ENCODE measurements at regions not wholly inside any gene's neighbourhood (a gene's known extent, or its start where the extent isn't known, plus 50 kb on each side); places are given as distances from the start of the nearest gene placed in this dataset.

DNA sequence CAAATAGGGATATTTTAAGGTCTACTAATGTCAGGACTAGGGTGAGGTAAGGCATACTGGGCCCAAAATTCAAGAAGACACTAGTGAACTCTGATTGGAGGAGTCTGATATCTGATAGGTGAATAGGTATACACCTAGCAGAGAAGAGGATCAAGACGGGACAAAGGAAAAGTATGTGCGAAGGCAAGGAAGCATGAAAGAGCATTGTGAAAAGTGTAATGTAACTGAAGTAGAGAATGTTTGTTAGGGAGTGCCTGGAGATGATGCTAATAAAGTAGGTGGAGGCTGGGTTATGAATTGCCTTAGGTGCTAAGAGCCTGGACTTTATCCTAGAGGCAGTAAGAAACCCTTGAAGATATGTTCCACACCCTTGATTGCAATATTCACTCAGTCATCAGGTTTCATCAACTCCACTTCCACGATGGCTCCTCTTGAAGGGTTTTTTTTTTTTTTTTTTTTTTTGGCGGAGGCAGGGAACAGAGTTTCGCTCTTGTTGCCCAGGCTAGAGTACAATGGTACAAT is 49.9 kb upstream of the XIAP start:
- TF ChIP-seq, protein P1, sequence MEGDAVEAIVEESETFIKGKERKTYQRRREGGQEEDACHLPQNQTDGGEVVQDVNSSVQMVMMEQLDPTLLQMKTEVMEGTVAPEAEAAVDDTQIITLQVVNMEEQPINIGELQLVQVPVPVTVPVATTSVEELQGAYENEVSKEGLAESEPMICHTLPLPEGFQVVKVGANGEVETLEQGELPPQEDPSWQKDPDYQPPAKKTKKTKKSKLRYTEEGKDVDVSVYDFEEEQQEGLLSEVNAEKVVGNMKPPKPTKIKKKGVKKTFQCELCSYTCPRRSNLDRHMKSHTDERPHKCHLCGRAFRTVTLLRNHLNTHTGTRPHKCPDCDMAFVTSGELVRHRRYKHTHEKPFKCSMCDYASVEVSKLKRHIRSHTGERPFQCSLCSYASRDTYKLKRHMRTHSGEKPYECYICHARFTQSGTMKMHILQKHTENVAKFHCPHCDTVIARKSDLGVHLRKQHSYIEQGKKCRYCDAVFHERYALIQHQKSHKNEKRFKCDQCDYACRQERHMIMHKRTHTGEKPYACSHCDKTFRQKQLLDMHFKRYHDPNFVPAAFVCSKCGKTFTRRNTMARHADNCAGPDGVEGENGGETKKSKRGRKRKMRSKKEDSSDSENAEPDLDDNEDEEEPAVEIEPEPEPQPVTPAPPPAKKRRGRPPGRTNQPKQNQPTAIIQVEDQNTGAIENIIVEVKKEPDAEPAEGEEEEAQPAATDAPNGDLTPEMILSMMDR (conservative IDR thresholded peaks at IDR 0.05; ENCODE audit: low read depth, low read length) = no peak
- H3K4me3 ChIP-seq (ENCODE audit: low read depth, low read length) = no peak overlapping the region
- no peak for DNase-seq (ENCODE audit: low read depth)
